ENCODE measurements at regions not wholly inside any gene's neighbourhood (a gene's known extent, or its start where the extent isn't known, plus 50 kb on each side); places are given as distances from the start of the nearest gene placed in this dataset.

DNA sequence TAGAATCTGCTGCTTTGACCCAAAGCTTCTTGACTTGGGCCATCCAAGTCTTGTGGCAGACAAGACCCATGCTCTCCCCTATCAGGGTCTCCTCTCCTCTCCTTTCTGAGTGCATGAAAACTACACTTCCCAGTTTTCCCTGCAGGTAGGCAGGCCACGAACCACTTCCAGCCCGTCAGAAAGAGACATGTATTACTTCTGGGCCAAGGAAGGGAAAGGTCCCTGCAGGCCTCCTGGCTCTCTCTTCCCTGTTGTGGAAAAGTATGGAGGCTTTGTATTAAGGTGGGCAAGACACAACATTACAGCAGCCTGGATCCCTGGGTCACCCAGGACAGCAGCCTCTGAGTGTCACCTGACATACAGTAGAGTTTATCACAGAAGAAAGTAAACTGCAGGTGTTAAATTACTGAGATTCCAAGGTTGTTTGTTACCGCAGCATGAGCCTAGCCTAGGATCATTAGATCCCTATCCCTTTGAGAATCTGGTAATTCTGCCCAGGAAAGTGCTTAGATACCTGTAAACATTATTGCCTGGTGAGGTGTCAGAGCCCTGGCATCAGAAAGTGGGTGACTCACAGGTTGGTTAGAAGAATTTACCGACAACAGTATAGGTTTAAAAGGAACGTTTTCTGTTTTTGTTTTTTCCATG lies 717.3 kb downstream of the MATN1 start:
- TF ChIP-seq CTCF (IDR thresholded peaks at IDR 0.05 in 4 of 5, conservative IDR thresholded peaks at IDR 0.05 in 1 of 5) (no peak), POLR2A (IDR thresholded peaks at IDR 0.05) (no peak)
- ATAC-seq = no peak
- H3K4me3 ChIP-seq = no peak overlapping the region
- no peaks in the 10 kb centered on the region for H3K27me3 ChIP-seq
- DNase-seq = no peak
- H3K4me1 ChIP-seq = no peaks in the 10 kb centered on the region
- no peak overlapping the region for H3K27ac ChIP-seq
- H3K36me3 ChIP-seq = no peaks in the 10 kb centered on the region
- intact Hi-C loops (cut with DNase I; ENCODE audit: low total_unique reads) (no loop called here), in situ Hi-C loops (cut with MboI; ENCODE audit: low sequenced_read_pairs in 4 of 4) (no loop called here)
- H3K9me3 ChIP-seq = no peaks in the 10 kb centered on the region

DNA sequence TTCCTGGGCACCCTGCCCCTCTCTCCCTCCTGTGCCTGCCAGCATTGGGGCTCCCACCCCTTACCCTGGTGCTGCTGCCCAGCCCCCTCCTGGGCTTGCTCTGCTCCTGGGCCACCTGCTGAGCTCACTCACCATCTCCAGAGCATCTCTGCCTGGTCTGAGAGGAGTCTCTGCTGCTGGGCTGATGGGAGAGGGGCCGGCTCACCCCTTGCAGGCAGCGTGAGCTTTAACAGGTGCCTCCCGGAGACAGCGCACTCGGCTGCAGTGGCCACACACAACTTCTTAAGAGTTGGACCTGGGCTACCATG lies 721.7 kb downstream of the MATN1 start:
- Histone ChIP-seq H3K4me1 (no peaks in the 10 kb centered on the region), H3K27ac (no peak overlapping the region), H3K27me3 (no peaks in the 10 kb centered on the region), H3K9me3 (no peaks in the 10 kb centered on the region), H3K4me3 (no peak overlapping the region), H3K36me3 (no peaks in the 10 kb centered on the region)
- in situ Hi-C loops (cut with MboI; ENCODE audit: low sequenced_read_pairs in 4 of 4) (no loop called here), intact Hi-C loops (cut with DNase I; ENCODE audit: low total_unique reads) (no loop called here)
- TF ChIP-seq POLR2A (IDR thresholded peaks at IDR 0.05) (no peak), CTCF (IDR thresholded peaks at IDR 0.05 in 4 of 5, conservative IDR thresholded peaks at IDR 0.05 in 1 of 5) (no peak)
- ATAC-seq (no peak), DNase-seq (no peak)

DNA sequence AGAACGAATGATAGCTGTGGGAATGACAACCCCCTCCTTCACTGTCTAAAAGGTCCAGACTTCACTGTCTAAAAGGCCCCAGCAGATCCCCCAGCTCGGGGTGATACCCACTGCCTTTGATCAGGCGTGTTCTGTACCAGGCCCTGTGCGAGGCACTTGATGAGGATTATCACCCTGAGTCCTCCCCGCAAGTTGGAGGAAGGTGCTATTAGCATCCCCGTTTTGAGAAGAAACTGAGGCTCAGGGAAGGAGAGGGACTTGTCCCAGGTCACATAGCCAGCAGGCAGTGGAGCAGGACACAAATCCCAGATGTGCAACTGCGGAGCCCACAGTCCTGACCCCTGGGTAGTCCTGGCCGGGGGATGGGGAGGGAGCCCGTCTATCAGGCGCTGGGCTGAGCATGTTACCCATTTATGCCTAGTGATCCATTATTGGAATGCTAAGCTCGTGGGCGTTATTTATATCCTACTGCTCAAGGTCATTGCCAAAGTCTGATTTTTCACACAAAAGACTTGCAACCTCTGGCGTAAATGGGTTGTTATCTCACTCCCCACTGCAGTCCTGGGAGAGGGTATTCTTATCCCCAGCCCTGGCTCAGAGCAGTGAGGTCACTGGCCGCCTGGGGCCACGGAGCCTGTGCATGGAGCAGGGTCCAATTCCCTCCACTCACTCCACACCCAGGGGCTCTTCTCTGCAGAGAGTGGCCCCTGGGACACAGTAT lies 722.2 kb downstream of the MATN1 start:
- TF ChIP-seq CTCF (IDR thresholded peaks at IDR 0.05 in 4 of 5, conservative IDR thresholded peaks at IDR 0.05 in 1 of 5) = no peak
- no peak for TF ChIP-seq POLR2A (IDR thresholded peaks at IDR 0.05)
- H3K36me3 ChIP-seq = no peaks in the 10 kb centered on the region
- intact Hi-C loops (cut with DNase I; ENCODE audit: low total_unique reads) (no loop called here), in situ Hi-C loops (cut with MboI; ENCODE audit: low sequenced_read_pairs in 4 of 4) (no loop called here)
- ATAC-seq (no peak), DNase-seq (no peak)
- no peaks in the 10 kb centered on the region for H3K4me1 ChIP-seq
- H3K27ac ChIP-seq = no peak overlapping the region
- H3K4me3 ChIP-seq = no peak overlapping the region
- no peaks in the 10 kb centered on the region for H3K27me3 ChIP-seq
- no peaks in the 10 kb centered on the region for H3K9me3 ChIP-seq

- Histone ChIP-seq H3K4me1 (no peaks in the 10 kb centered on the region), H3K27ac (no peak overlapping the region), H3K9me3 (no peaks in the 10 kb centered on the region), H3K36me3 (no peaks in the 10 kb centered on the region), H3K4me3 (no peak overlapping the region), H3K27me3 (no peaks in the 10 kb centered on the region)
- in situ Hi-C loops (cut with MboI; ENCODE audit: low sequenced_read_pairs in 4 of 4) = no loop called here
- TF ChIP-seq POLR2A (IDR thresholded peaks at IDR 0.05) (no peak), CTCF (IDR thresholded peaks at IDR 0.05 in 4 of 5, conservative IDR thresholded peaks at IDR 0.05 in 1 of 5) (no peak)
- no peak for ATAC-seq
- intact Hi-C loops (cut with DNase I; ENCODE audit: low total_unique reads) = no loop called here
- no peak for DNase-seq
Measured at GRCh38 chr1:30000266-30000665, 723.1 kb downstream of the MATN1 start.

Measured in gastrocnemius medialis (tissue), 4 donors.